Stimulated activated CD4-positive, alpha-beta T cell treated with anti-CD3 and anti-CD28 coated beads, TNF-alpha, amount 100 ng/mL, for 24 hours (primary cell): ENCODE measurements at regions not wholly inside any gene's neighbourhood (a gene's known extent, or its start where the extent isn't known, plus 50 kb on each side); places are given as distances from the start of the nearest gene placed in this dataset.
"Not testable (repeated sequence)": the region's sequence is repeated elsewhere in the genome, so short reads cannot be mapped to it uniquely, and the experiment has no call there.

Experiments used
- DNase-seq, 3 experiments: peaks; one replicate each; pipeline ENCODE4 v3.0.0-alpha.2; 2020; ENCODE audit warnings: low read depth in 3 of 3

- DNase-seq = not testable (repeated sequence)
These were observed 87.3 kb upstream of the EEPD1 start for GRCh38 chr7:36065563-36066342.

DNA sequence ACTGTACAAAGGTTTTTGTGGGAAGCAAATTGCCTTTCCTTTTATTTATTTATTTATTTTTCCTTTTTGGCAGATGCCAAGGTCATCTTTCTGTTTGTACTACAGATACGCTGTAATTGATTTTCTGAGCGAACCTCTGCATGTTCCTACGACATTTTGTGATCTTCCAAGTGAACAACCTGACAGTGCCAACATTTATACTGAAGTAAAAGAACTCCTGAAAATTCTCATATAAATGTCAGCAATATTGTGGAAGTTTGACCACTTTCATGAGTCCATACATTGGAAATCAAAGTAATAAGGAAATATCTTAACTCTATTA is 86.8 kb upstream of the EEPD1 start:
- no peak for DNase-seq

GRCh38 chr7:36070230-36070629 is 82.8 kb upstream of the EEPD1 start:
- DNase-seq = no peak

GRCh38 chr7:36071605-36072004 is 81.4 kb upstream of the EEPD1 start:
- no peak for DNase-seq

GRCh38 chr7:36072620-36073019 is 80.4 kb upstream of the EEPD1 start:
- no peak for DNase-seq

GRCh38 chr7:36075561-36075960 is 77.5 kb upstream of the EEPD1 start:
- DNase-seq = no peak

DNA sequence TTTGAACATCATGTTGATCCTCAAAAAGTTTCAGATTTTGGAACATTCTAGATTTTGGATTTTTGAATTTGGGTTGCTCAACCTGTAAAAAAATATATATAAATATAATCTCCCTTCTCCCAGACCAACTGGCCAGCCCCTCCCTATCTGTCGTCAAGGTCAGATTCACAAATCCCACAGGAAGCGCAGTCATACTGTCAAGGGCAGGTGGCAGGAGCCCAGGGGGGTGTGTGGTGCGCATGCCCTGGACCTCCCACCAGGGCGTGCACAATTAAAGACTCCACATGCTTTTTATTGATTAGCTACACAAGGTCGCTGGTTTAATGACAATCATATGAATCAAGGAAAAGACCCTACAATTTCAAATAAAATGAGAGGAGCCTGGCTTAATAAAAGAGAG is 77.0 kb upstream of the EEPD1 start:
- no peak for DNase-seq

DNA sequence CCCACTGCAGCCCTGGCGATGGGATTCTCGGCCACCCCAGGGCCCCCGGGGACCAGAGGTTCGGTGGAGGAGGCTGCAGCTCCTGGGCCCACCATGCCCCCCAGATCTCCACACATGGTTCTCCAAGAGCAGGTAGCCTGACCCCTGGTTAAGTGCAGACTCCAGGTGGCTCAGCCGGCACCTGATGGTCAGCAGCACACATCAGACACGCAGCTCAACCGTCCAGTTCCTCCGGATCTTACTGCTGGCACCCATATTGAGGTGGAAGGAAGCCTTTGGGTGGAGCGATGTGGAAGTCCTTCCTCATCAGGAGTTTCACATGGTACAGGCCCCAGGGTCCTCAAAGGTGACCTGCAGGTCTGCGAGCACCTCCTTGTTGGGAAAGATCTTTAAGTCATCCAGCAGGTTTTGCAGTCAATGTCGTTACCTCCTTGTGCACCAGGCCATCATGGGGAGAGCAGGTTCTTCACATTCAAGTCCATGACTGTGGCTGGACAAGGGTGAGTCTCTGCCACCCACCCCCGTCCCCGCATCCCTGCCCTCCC is 74.2 kb upstream of the EEPD1 start:
- DNase-seq = no peak

DNA sequence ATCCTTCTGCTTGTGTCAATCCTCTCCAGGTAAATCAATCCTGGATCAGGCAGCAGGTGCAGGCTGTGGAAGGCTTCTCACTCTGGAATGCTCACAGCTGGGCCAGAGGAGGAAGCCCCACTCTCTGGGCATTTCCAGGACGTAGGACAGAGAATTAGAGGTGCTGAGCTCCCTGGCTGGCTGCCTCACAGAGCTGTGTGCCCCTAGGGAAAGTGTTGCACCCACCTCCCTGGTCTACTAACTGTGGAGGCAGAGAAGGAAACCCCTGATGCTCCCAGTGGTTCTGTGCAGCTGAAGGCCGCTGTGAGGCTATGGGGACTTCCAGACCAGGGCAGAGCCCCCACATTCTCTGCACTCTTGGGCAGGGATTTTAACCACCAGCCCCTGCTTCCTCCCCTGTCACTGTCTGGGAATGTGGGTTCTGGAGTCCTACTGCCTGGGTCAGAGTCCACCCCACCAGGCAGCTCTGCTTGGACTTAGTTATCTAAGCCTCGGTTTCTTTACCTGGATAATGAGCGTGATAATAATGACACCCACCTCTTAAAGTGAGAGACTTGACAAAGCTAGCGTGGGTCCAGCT is 73.5 kb upstream of the EEPD1 start:
- no peak for DNase-seq

DNA sequence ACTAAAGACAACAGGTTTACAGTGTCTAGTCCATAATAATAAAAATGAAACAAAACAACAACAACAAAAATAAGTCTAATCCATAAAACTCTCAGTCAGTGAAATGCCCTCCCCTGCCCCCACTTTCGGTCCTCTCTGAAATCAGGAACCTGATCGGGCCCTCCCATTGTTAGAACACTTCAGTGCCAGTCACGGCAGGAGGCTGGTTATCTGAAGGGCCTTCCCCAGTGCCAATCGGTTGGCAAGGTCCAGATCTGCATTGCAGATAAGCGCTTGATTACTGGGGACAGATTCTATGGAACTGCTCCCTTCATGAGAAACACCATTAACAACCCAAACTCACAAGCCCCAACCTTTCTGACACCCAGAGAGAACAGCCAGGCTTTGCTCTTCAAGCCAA is 72.2 kb upstream of the EEPD1 start:
- no peak for DNase-seq

DNA sequence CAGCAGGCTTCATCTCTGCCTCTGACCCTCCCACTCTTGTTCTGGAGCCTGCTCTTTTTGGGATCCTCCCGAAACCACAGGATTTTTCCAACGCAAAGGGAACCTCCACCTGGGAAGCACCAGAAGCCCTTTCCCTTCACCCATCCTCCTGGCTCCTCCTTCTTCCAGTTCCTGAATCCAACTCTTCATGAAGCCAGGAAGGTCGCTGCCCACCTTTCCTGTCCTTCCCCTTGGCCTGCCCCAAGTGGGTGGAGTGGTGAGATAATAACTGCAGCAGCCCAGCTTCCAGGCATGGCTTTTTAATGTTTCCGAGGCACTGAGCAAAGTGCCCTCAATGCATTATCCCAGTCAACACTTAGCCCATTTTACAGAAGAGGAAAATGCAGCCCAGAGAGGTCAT is 70.8 kb upstream of the EEPD1 start:
- DNase-seq = no peak

- DNase-seq = no peak
These were observed 70.1 kb upstream of the EEPD1 start for GRCh38 chr7:36082910-36083309.

GRCh38 chr7:36083626-36084380 is 69.3 kb upstream of the EEPD1 start:
- no peak for DNase-seq

DNA sequence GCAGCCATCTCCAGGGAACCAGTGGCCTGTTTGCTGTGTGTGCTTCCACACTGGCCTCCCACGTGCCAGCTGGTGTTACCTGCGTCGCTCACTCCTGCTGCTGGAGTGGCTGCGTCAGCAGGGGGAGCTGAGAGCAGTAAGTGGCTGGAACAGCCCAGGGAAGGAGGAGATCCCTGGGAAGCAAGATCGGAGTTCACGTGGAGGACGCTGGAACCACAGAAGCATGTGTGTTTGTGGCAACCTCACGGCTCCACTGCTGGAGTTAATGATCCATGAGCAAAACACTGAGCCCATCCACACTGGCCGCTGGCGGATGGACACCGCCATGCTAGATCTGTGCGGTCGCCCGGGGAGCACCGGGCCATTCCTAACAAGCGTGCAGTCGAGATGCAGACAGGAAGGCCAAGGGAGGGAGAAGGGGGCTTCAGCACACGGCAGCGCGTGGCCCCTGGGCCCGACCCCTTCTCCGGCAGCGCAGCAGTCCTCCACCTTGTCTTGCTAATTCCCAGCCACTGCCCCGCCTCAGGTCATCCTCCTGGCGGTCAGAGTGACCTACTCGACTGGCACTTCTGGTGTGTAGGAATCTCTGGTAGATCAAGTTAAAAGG is 68.5 kb upstream of the EEPD1 start:
- DNase-seq = no peak

DNA sequence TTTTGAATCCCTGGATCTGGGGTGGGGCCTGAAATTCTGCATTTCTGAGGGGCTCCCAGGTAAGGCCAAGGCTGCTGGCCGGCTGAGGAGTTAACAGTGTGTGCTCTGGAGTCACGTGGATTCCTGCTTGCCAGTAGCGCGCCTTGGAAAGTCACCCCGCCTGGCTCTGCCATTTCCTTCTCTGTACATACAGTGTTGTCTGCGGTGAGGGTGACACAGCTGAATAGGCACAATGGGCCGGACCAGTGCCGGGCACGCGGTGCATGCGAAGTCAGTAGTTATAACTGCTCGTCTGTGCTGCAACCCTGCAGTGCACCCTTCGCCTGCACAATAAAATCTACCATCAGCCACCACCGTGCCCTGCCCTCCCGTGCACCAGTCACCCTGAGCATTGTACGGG is 68.0 kb upstream of the EEPD1 start:
- no peak for DNase-seq

GRCh38 chr7:36086571-36086970 is 66.5 kb upstream of the EEPD1 start:
- no peak for DNase-seq

DNA sequence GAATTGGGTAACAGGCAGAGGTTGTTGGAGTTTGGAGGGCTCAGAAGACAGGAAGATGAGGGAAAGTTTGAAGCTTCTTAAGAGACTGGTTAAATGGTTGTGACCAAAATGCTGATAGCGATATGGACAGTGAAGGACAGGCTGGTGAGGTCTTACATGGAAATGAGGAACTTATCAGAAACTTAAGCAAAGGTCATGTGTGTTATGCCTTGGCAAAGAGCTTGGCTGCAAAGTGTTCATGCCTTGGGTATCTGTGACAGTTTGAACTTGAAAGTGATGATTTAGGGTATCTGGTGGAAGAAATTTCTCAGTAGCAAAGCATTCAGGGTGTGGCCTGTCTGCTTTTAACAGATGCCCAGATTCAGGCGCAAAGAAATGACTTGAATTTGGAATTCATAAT is 64.5 kb upstream of the EEPD1 start:
- DNase-seq = no peak

GRCh38 chr7:36088966-36089365 is 64.1 kb upstream of the EEPD1 start:
- no peak for DNase-seq

DNA sequence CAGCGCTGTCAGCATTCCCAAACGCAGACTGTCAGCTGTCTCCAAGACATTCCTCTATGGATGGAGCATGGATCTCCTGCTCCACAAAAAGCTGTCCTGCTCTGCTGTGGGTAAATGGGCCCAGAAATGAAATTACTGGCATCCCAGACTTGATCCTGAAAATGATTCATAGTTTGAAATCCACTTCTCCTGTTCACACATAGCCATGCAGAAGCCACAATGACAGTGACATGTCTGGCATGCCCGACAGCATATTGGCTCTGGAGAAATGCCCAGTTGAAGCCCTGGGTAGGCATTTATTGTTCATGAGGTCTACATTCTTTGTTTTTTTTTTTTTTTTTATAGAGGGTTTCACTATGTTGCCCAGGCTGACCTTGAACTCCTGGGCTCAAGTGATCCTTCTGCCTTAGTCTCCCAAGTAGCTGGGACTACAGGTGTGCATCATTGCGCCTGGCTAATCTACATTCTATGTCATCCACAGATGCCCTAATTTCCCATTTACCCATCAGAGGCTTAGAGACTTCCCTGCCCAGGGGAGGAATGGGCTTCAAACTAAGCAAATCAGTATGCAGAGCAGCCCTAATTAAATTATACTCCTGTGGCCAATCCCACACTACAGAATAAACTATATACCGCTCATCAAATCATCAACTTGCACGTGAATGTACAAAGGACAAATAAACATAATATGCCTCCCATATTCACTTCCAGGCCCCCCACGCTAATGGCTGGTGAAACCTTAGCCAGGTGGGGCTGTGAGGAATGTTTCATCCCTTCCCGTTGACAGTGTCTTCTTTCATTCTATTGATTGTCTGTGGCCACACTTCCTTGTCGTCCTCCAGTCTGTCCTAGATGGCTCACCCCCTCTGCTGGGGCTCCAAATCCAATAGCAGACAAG is 61.8 kb upstream of the EEPD1 start:
- no peak for DNase-seq

DNA sequence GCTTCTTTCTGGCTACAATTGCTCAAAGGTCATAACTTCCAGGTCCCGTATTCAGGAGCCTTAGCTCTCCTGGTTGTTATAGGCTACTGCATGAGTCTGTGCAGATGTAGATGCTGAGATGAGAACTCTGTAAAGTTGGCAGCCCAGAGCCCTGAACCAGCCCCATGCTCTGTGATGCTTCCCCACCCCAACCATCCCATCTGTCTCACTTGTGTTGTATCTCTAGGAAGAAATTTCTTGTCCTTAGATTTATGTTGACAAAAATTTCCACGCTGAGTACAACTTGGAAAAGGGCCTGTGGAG is 61.2 kb upstream of the EEPD1 start:
- no peak for DNase-seq

DNA sequence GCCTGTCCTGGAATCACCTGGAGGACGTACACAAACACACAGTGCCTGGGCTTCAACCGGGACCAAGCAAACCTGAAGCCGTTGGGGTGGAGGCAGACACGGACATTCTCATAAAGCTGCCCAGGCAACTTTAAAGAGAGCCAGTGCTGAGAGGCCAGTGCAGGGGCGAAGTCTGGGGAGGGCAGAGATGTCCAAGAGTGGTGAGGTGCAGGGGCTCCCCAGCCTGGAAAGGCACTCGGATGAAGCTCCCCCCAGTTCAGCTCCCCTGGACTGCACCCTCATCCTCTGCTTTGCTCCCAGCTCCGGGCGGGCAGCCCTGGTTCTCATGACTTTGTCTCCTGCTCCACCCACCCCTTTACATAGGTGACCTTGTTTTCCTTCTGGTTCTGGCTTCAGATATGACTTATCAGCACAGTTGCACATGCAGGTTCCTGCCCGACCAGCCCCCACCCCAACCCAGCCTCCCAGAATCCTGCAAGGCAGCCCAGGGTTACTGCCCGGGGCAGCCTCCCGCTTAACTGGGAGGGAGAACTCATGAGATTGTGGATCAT is 60.8 kb upstream of the EEPD1 start:
- DNase-seq = no peak
